ENCODE measurements at regions not wholly inside any gene's neighbourhood (a gene's known extent, or its start where the extent isn't known, plus 50 kb on each side); places are given as distances from the start of the nearest gene placed in this dataset.
"Not testable (repeated sequence)": the region's sequence is repeated elsewhere in the genome, so short reads cannot be mapped to it uniquely, and the experiment has no call there.

DNA sequence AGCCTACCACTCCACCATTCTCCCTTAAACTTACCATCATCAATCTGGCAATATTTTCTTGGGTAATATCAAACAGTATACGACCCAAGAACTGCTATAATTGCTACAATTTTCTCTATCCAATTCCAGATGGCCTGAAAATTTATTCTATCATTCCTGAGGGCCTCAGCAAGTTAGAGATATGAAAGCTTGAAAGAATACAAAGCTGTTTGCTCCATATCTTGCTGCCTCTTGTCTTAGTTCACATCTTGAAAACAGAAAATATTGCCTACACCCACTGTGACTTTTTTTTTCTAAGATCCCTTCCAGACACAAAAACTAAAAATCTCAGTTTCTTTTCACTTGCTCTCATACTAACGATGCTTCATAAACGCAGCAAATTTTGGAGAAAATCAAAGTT, 898.9 kb downstream of the OTOL1 start:
- ATAC-seq (ENCODE audit: insufficient read depth, low FRiP score): no peak

DNA sequence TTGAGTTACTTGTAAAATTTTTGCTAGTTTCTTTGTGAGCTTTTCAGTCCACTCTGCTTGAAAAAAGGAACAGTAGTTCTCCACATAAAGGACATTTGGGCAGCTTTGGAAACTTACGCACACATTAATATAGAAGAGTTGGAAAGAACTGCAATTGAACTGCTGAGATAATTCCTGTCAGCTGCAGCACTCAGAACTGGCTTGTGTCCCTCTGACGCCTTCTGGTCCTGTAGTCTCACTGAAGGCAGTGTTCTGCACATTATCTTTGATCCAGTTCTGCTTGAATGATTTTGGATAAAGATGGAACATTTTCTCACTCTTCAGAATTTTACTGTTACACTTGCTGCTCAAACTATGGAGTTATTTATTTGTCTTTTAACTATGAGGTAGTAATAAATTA, 901.9 kb downstream of the OTOL1 start:
- ATAC-seq (ENCODE audit: insufficient read depth, low FRiP score) (no peak), DNase-seq (no peak)
- 87 to 89% methylated on average over 2 of the region's 2 CpGs for whole genome bisulfite sequencing, 2 donors
- TF ChIP-seq, protein P1, sequence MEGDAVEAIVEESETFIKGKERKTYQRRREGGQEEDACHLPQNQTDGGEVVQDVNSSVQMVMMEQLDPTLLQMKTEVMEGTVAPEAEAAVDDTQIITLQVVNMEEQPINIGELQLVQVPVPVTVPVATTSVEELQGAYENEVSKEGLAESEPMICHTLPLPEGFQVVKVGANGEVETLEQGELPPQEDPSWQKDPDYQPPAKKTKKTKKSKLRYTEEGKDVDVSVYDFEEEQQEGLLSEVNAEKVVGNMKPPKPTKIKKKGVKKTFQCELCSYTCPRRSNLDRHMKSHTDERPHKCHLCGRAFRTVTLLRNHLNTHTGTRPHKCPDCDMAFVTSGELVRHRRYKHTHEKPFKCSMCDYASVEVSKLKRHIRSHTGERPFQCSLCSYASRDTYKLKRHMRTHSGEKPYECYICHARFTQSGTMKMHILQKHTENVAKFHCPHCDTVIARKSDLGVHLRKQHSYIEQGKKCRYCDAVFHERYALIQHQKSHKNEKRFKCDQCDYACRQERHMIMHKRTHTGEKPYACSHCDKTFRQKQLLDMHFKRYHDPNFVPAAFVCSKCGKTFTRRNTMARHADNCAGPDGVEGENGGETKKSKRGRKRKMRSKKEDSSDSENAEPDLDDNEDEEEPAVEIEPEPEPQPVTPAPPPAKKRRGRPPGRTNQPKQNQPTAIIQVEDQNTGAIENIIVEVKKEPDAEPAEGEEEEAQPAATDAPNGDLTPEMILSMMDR (IDR thresholded peaks at IDR 0.05; ENCODE audit: control extremely low read depth, extremely low read depth): no peak
- Histone ChIP-seq H3K36me3 (ENCODE audit: control insufficient read depth in 4 of 4, insufficient read depth in 4 of 4, low read length in 4 of 4) (no peaks in the 10 kb centered on the region), H3K27me3 (ENCODE audit: control insufficient read depth in 3 of 3, insufficient read depth in 3 of 3, low read length in 2 of 3) (no peaks in the 10 kb centered on the region), H3K4me1 (ENCODE audit: control insufficient read depth in 5 of 5, insufficient read depth in 5 of 5, low read length in 5 of 5) (no peaks in the 10 kb centered on the region), H3K9ac (ENCODE audit: insufficient read depth in 1 of 2, low read length in 2 of 2) (no peak overlapping the region), H3K9me3 (ENCODE audit: control insufficient read depth in 4 of 4, insufficient read depth in 3 of 4, low read length in 3 of 4) (peaks cover 0 to 3% (median 0%) of the 10 kb centered on the region in 4 donors), H3K4me3 (no peak overlapping the region), H3K27ac (ENCODE audit: low read depth in 1 of 2, low read length in 1 of 2) (no peak overlapping the region)

More for the DNA sequence above, 898.9 kb downstream of the OTOL1 start:
- no peak overlapping the region for H3K27ac ChIP-seq (ENCODE audit: low read depth in 1 of 2, low read length in 1 of 2)
- no peak for DNase-seq
- H3K9ac ChIP-seq (ENCODE audit: insufficient read depth in 1 of 2, low read length in 2 of 2): no peak overlapping the region
- TF ChIP-seq, protein P1 (IDR thresholded peaks at IDR 0.05; ENCODE audit: control extremely low read depth, extremely low read depth): no peak
- no peak overlapping the region for H3K4me3 ChIP-seq
- no peaks in the 10 kb centered on the region for H3K27me3 ChIP-seq (ENCODE audit: control insufficient read depth in 3 of 3, insufficient read depth in 3 of 3, low read length in 2 of 3)
- 84 to 89% methylated on average over 3 of the region's 3 CpGs for WGBS, 2 donors
- no peaks in the 10 kb centered on the region for H3K36me3 ChIP-seq (ENCODE audit: control insufficient read depth in 4 of 4, insufficient read depth in 4 of 4, low read length in 4 of 4)
- peaks cover 0 to 3% (median 0%) of the 10 kb centered on the region in 4 donors for H3K9me3 ChIP-seq (ENCODE audit: control insufficient read depth in 4 of 4, insufficient read depth in 3 of 4, low read length in 3 of 4)
- no peaks in the 10 kb centered on the region for H3K4me1 ChIP-seq (ENCODE audit: control insufficient read depth in 5 of 5, insufficient read depth in 5 of 5, low read length in 5 of 5)

DNA sequence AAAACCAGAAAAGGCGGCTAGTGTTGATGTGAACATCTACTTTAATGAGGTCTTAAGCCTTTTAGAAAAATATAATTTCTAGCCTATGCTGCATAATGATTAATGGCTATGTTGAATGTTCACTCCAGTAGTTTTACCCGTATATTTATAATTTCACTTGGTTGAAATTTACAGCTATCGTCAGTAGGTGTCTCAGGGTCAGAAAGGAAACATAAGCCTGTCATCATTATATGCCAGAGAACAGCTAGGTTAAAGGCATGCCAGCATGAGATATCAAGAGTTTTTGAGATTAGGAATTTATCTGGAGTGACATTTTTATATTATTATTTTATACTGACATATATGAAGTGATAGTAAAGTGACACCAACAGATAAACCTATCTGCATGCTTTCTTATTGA, 904.1 kb downstream of the OTOL1 start:
- TF ChIP-seq, protein P1 (IDR thresholded peaks at IDR 0.05; ENCODE audit: control extremely low read depth, extremely low read depth): no peak
- H3K4me1 ChIP-seq (ENCODE audit: control insufficient read depth in 5 of 5, insufficient read depth in 5 of 5, low read length in 5 of 5): no peaks in the 10 kb centered on the region
- no peak overlapping the region for H3K27ac ChIP-seq (ENCODE audit: low read depth in 1 of 2, low read length in 1 of 2)
- H3K9me3 ChIP-seq (ENCODE audit: control insufficient read depth in 4 of 4, insufficient read depth in 3 of 4, low read length in 3 of 4): no peaks in the 10 kb centered on the region
- 25 to 56% methylated on average over 3 of the region's 3 CpGs for WGBS, 2 donors
- H3K9ac ChIP-seq (ENCODE audit: insufficient read depth in 1 of 2, low read length in 2 of 2): no peak overlapping the region
- H3K36me3 ChIP-seq (ENCODE audit: control insufficient read depth in 4 of 4, insufficient read depth in 4 of 4, low read length in 4 of 4): no peaks in the 10 kb centered on the region
- no peaks in the 10 kb centered on the region for H3K27me3 ChIP-seq (ENCODE audit: control insufficient read depth in 3 of 3, insufficient read depth in 3 of 3, low read length in 2 of 3)
- no peak overlapping the region for H3K4me3 ChIP-seq
- DNase-seq: no peak
- ATAC-seq (ENCODE audit: insufficient read depth, low FRiP score): no peak

DNA sequence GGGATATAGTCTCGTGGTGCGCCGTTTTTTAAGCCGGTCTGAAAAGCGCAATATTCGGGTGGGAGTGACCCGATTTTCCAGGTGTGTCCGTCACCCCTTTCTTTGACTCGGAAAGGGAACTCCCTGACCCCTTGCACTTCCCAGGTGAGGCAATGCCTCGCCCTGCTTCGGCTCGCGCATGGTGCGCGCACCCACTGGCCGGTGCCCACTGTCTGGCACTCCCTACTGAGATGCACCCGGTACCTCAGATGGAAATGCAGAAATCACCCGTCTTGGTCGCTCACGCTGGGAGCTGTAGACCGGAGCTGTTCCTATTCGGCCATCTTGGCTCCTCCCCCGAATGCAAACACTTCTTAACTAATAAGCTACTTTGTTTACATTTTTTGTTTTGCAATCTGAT, 914.9 kb downstream of the OTOL1 start:
- not testable (repeated sequence) for H3K36me3 ChIP-seq (ENCODE audit: control insufficient read depth in 4 of 4, insufficient read depth in 4 of 4, low read length in 4 of 4); H3K9ac ChIP-seq (ENCODE audit: insufficient read depth in 1 of 2, low read length in 2 of 2); ATAC-seq (ENCODE audit: insufficient read depth, low FRiP score); H3K27ac ChIP-seq (ENCODE audit: low read depth in 1 of 2, low read length in 1 of 2); H3K9me3 ChIP-seq (ENCODE audit: control insufficient read depth in 4 of 4, insufficient read depth in 3 of 4, low read length in 3 of 4); DNase-seq; H3K4me1 ChIP-seq (ENCODE audit: control insufficient read depth in 5 of 5, insufficient read depth in 5 of 5, low read length in 5 of 5); H3K27me3 ChIP-seq (ENCODE audit: control insufficient read depth in 3 of 3, insufficient read depth in 3 of 3, low read length in 2 of 3); H3K4me3 ChIP-seq
- WGBS, 2 donors: 91 to 93% methylated on average over 17 to 21 of the region's 23 CpGs
